Glutamatergic neuron (in vitro differentiated cells): ENCODE measurements at regions not wholly inside any gene's neighbourhood (a gene's known extent, or its start where the extent isn't known, plus 50 kb on each side); places are given as distances from the start of the nearest gene placed in this dataset.

Experiments used
- DNase-seq: peaks from one replicate; pipeline ENCODE4 v3.0.0; 2022
- H3K27ac Mint-ChIP-seq: one replicate; pipeline ENCODE4 v1.8.0; 2020; ENCODE audit warnings: mild to moderate bottlenecking, mixed read lengths, inconsistent platforms; ENCODE audit not compliant: unreplicated experiment
- H3K27me3 Mint-ChIP-seq: one replicate; pipeline ENCODE4 v1.8.0; 2020; ENCODE audit warnings: mild to moderate bottlenecking, moderate library complexity, mixed read lengths, inconsistent platforms; ENCODE audit not compliant: unreplicated experiment
- H3K36me3 Mint-ChIP-seq: one replicate; pipeline ENCODE4 v1.8.0; 2020; ENCODE audit warnings: mild to moderate bottlenecking, mixed read lengths, inconsistent platforms; ENCODE audit not compliant: unreplicated experiment
- H3K4me1 Mint-ChIP-seq: one replicate; pipeline ENCODE4 v1.8.0; 2020; ENCODE audit warnings: mild to moderate bottlenecking, low read depth, mixed read lengths, inconsistent platforms; ENCODE audit not compliant: unreplicated experiment
- H3K4me3 Mint-ChIP-seq: one replicate; pipeline ENCODE4 v1.8.0; 2020; ENCODE audit warnings: mild to moderate bottlenecking, mixed read lengths, inconsistent platforms; ENCODE audit not compliant: unreplicated experiment
- H3K9me3 Mint-ChIP-seq: one replicate; pipeline ENCODE4 v1.8.0; 2020; ENCODE audit warnings: mild to moderate bottlenecking, moderate library complexity, mixed read lengths, inconsistent platforms; ENCODE audit not compliant: unreplicated experiment
- CTCF ChIP-seq: fragments of 200-600 bp; sonication (generic); IDR thresholded peaks from one replicate; pipeline ENCODE4 v1.5.0; 2021; ENCODE audit not compliant: partially characterized antibody, unreplicated experiment

DNA sequence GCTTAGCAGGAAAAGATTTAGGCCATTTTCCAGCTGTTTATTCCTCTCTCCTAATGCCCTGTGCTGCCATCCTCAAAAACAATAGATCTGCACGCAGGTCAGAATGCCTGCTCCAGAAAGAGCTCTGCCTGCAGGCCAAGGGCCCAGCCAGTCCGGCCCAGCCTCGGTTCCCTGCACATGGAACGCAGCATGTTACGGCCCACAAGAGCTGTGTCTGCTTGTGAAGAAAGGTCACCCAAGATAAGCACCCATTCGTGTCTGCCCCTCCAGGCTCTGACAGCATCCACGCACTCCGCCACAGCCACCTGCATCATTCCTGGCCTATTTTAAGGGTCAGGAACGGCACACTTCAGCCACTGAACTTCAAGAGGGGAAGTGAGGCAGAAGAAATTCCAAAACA, 152.2 kb downstream of the SPATA19 start:
- Mint-ChIP-seq H3K36me3 (no peaks in the 10 kb centered on the region), H3K4me1 (no peaks in the 10 kb centered on the region), H3K27ac (no peak overlapping the region), H3K27me3 (peaks cover 2% of the 10 kb centered on the region), H3K9me3 (no peaks in the 10 kb centered on the region), H3K4me3 (no peak overlapping the region)
- DNase-seq: no peak
- TF ChIP-seq CTCF: no peak

DNA sequence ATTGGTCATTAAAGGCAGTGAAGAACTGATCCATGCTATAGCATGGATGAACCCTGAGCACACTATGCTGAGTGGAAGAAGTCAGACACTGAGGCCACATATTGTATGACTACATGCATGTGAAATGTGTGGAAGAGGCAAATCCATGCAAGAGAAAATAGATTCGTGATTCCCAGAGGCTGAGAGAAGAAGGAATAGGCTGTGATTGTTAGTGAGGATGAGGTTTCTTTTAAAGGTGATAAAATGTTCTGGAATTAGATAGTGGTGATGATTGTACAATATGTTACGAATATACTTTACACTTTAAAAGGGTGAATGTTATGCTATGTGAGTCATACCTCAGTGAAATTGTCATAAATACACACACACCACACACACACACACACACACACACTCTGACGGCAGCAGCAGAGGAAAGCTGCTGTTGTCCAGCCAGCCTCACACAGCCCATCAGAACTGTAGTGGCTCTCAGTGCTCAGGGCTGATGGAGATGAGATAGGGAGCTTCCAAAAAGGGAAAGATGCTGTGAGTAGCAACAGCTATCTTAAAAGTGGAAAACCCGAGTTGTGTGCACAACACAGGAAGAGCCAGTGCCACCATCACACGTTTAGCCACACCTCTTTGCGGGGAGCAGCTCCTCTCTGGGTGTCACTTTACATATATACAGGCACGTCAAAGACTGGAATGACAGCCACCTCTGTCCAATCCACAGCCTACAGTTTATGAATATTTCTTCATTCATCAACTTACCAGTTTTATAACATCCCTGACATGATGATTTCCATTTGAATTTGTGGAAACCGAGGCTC, 153.0 kb downstream of the SPATA19 start:
- TF ChIP-seq CTCF: no peak
- no peaks in the 10 kb centered on the region for H3K9me3 Mint-ChIP-seq
- H3K4me3 Mint-ChIP-seq: no peak overlapping the region
- DNase-seq: no peak
- H3K27ac Mint-ChIP-seq: no peak overlapping the region
- no peaks in the 10 kb centered on the region for H3K4me1 Mint-ChIP-seq
- no peaks in the 10 kb centered on the region for H3K36me3 Mint-ChIP-seq
- peaks cover 2% of the 10 kb centered on the region for H3K27me3 Mint-ChIP-seq

DNA sequence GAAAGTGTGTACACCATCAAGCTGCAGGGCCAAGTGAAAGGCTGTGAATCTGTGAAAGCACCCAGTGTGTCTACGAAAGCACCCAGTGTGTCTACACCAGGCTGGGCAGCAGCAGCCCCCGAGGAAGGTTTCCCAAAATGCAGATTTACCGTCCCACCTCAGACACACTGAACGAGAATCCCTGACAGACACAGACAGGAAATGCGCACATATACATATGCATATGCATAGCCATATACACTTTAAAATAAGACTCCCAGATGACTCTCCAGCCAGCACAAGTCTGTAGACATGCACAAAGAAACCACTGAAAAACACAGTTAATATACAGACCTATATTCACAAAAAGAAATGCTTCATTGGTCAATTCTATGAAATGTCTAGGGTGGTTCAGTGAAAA, 155.5 kb upstream of the OPCML start:
- no peak overlapping the region for H3K27ac Mint-ChIP-seq
- H3K4me1 Mint-ChIP-seq: no peaks in the 10 kb centered on the region
- no peaks in the 10 kb centered on the region for H3K27me3 Mint-ChIP-seq
- no peaks in the 10 kb centered on the region for H3K9me3 Mint-ChIP-seq
- H3K4me3 Mint-ChIP-seq: no peak overlapping the region
- H3K36me3 Mint-ChIP-seq: no peaks in the 10 kb centered on the region
- TF ChIP-seq CTCF: no peak
- DNase-seq: no peak

DNA sequence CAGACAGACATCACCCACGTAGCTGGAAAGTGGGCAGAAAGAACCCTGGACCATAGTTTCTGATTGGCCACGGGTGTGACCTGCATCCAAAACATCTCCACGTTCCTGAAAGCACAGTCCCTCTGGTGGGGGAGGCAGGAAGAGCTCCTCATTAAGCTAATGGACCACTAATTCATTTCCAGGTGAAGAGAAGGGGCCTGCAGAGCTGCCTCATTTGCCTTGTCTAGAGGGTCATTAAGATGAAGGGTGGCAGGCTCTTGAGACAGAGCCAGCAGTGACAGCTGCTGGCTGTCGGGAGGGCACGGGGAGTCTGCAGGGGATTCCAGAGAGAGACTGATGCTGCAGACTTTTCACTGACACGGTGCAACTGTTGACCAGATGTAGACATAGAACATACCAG, 149.6 kb upstream of the OPCML start:
- peak; percentile 33 for DNase-seq
- TF ChIP-seq CTCF: peak; percentile 62

DNA sequence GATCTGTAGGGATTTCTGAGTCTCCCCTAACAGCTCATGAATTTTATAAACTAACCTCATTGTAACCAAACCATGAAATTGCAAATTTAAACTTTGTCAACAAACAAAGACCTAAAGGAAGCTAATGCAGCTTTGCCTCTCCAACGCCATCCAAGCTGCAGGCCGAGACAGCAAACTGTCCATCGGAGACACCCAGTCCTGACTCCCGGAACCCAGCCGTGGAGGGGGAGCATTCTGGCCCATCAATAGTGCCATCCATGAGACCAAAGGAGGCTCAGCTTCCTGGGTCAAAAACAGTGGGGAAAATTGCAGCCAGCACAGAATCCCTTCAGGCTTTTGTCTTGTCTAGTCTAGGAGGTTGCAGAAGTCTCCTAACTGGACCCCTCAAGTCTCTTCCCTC, 147.6 kb upstream of the OPCML start:
- no peaks in the 10 kb centered on the region for H3K36me3 Mint-ChIP-seq
- no peaks in the 10 kb centered on the region for H3K9me3 Mint-ChIP-seq
- H3K27ac Mint-ChIP-seq: no peak overlapping the region
- H3K4me3 Mint-ChIP-seq: peak overlapping the region; percentile 48
- H3K4me1 Mint-ChIP-seq: peaks cover 45% of the 10 kb centered on the region
- no peaks in the 10 kb centered on the region for H3K27me3 Mint-ChIP-seq
- DNase-seq: no peak
- TF ChIP-seq CTCF: no peak

More for the DNA sequence above, 149.6 kb upstream of the OPCML start:
- H3K27me3 Mint-ChIP-seq: no peaks in the 10 kb centered on the region
- no peaks in the 10 kb centered on the region for H3K36me3 Mint-ChIP-seq
- H3K9me3 Mint-ChIP-seq: no peaks in the 10 kb centered on the region
- no peak overlapping the region for H3K27ac Mint-ChIP-seq
- H3K4me1 Mint-ChIP-seq: peaks cover 39% of the 10 kb centered on the region
- no peak overlapping the region for H3K4me3 Mint-ChIP-seq
